ENCODE measurements at regions not wholly inside any gene's neighbourhood (a gene's known extent, or its start where the extent isn't known, plus 50 kb on each side); places are given as distances from the start of the nearest gene placed in this dataset.
A peak's percentile ranks its signal among the peaks of the same experiment; 100 is the strongest.

DNA sequence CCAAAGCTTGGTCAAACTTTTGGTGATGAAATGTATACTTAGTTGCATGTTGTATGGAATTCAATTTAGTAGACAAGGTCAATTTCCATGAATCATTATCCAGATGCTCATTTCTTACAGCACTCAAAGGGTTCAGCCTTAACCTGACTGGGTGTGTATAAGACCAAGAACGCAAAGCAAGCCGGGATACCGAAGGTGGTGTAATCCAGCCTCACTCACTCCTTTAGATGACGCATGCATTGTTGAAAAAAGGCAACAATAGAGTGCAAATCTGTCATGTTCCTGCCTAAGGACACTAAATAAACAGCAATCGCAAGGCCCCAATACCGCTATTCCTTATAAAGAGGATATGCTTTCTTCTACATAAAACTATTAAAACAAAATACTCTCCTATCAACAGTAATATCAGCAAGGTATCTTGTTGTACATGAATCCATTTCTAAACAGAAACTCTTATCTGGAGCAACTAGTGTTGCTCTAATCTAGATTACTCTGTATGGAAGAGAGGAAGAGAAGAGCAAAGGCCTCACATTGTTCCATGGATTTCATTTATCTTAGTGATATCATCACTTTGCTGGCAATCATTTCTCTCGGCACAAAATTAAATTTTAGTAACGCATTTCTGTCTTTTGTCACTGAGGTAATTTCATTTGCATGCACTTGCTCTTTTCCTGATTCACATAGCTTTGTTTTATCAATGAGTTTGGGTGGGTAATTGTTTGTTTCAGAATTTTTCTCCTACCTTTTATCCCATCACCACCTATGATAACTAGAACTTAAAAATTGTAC is 96.2 kb downstream of the PLK2 start:
- Mint-ChIP-seq H3K4me1 (peaks cover 10% of the 10 kb centered on the region), H3K27me3 (ENCODE audit: insufficient read depth, low read depth) (peaks cover 2% of the 10 kb centered on the region)

DNA sequence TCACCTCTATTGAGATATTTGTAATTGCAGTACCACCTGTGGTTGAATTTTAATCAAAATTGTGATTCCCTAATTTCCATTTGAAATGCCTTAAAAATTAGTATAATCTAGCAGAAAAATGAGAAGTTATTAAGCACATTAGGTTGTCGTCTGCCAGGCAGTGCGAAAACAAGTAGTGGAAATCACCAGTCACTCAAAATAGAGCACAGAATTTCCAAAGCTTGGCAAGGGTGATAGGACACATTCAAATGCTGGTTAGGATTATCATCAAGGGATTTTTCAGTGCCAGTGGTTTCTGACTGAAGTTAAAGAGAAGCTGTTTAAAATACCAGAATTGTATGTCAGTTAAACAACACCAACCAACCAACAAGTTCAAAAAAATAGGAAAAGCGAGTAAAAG is 97.8 kb downstream of the PLK2 start:
- Mint-ChIP-seq H3K27me3 (ENCODE audit: insufficient read depth, low read depth) (peaks cover 2% of the 10 kb centered on the region), H3K36me3 (no peaks in the 10 kb centered on the region), H3K9me3 (no peaks in the 10 kb centered on the region), H3K4me3 (no peak overlapping the region), H3K4me1 (peaks cover 10% of the 10 kb centered on the region), H3K27ac (no peak overlapping the region)
- H4K20me1 ChIP-seq (ENCODE audit: low read depth), result no peaks in the 10 kb centered on the region
- H3K27ac ChIP-seq, result no peak overlapping the region
- no peaks in the 10 kb centered on the region for H3K36me3 ChIP-seq
- H2AFZ ChIP-seq (replicated peaks), result no peak overlapping the region
- no peak for DNase-seq (ENCODE audit: low spot score)
- H3K27me3 ChIP-seq, result no peaks in the 10 kb centered on the region
- H3K9me3 ChIP-seq (ENCODE audit: low read depth), result no peaks in the 10 kb centered on the region
- H3K9ac ChIP-seq, result no peak overlapping the region
- no peaks in the 10 kb centered on the region for H3F3A ChIP-seq (ENCODE audit: low read depth)
- no peaks in the 10 kb centered on the region for H3K79me2 ChIP-seq (ENCODE audit: low read depth)
- H3K4me2 ChIP-seq, result no peak overlapping the region
- TF ChIP-seq, protein P1, sequence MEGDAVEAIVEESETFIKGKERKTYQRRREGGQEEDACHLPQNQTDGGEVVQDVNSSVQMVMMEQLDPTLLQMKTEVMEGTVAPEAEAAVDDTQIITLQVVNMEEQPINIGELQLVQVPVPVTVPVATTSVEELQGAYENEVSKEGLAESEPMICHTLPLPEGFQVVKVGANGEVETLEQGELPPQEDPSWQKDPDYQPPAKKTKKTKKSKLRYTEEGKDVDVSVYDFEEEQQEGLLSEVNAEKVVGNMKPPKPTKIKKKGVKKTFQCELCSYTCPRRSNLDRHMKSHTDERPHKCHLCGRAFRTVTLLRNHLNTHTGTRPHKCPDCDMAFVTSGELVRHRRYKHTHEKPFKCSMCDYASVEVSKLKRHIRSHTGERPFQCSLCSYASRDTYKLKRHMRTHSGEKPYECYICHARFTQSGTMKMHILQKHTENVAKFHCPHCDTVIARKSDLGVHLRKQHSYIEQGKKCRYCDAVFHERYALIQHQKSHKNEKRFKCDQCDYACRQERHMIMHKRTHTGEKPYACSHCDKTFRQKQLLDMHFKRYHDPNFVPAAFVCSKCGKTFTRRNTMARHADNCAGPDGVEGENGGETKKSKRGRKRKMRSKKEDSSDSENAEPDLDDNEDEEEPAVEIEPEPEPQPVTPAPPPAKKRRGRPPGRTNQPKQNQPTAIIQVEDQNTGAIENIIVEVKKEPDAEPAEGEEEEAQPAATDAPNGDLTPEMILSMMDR (IDR thresholded peaks at IDR 0.05), result no peak
- TF ChIP-seq EZH2 (IDR thresholded peaks at IDR 0.05) (no peak), EZH2phosphoT487 (IDR thresholded peaks at IDR 0.05) (no peak)
- peaks cover 3% of the 10 kb centered on the region for H3K4me1 ChIP-seq
- H3K4me3 ChIP-seq, result no peak overlapping the region

More for the DNA sequence above, 96.2 kb downstream of the PLK2 start:
- no peaks in the 10 kb centered on the region for H3K36me3 Mint-ChIP-seq
- Histone ChIP-seq H3K4me2 (no peak overlapping the region), H2AFZ (replicated peaks) (no peak overlapping the region), H4K20me1 (ENCODE audit: low read depth) (no peaks in the 10 kb centered on the region), H3K9me3 (ENCODE audit: low read depth) (no peaks in the 10 kb centered on the region), H3K36me3 (no peaks in the 10 kb centered on the region), H3K4me1 (peaks cover 3% of the 10 kb centered on the region), H3K9ac (no peak overlapping the region), H3K4me3 (no peak overlapping the region), H3K27ac (no peak overlapping the region), H3K79me2 (ENCODE audit: low read depth) (no peaks in the 10 kb centered on the region), H3F3A (ENCODE audit: low read depth) (no peaks in the 10 kb centered on the region), H3K27me3 (no peaks in the 10 kb centered on the region)
- TF ChIP-seq EZH2 (IDR thresholded peaks at IDR 0.05) (no peak), EZH2phosphoT487 (IDR thresholded peaks at IDR 0.05) (no peak)
- TF ChIP-seq, protein P1 (IDR thresholded peaks at IDR 0.05), result no peak
- no peak for DNase-seq (ENCODE audit: low spot score)
- no peak overlapping the region for H3K27ac Mint-ChIP-seq
- no peak overlapping the region for H3K4me3 Mint-ChIP-seq
- H3K9me3 Mint-ChIP-seq, result no peaks in the 10 kb centered on the region

DNA sequence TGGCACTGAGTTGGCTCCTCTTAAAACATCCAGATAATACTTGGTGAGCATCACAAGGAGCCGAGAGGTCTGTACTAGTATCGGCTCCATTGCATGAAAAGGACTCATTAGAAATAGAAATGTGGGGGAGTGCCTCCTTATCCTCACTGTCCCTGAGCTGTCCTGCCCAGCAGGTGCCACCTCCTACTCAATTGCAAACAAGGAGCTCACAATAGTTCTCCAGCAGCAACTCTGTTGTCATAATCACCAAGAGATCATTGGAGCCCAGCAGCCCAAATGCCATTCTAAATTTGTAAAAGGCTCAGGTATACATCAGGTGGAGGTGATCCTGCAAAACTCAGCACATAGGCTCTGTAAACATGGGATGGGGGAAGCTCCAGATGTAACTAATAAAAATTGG is 99.1 kb downstream of the PLK2 start:
- no peaks in the 10 kb centered on the region for H3K9me3 Mint-ChIP-seq

More for the DNA sequence above, 99.1 kb downstream of the PLK2 start:
- H3K4me1 ChIP-seq, result peaks cover 3% of the 10 kb centered on the region
- H3F3A ChIP-seq (ENCODE audit: low read depth), result no peaks in the 10 kb centered on the region
- H3K9ac ChIP-seq, result no peak overlapping the region
- TF ChIP-seq EZH2 (IDR thresholded peaks at IDR 0.05), result no peak
- TF ChIP-seq, protein P1 (IDR thresholded peaks at IDR 0.05), result no peak
- TF ChIP-seq EZH2phosphoT487 (IDR thresholded peaks at IDR 0.05), result no peak
- H3K27me3 ChIP-seq, result no peaks in the 10 kb centered on the region
- no peak overlapping the region for H3K4me3 Mint-ChIP-seq
- no peaks in the 10 kb centered on the region for H4K20me1 ChIP-seq (ENCODE audit: low read depth)
- no peaks in the 10 kb centered on the region for H3K9me3 ChIP-seq (ENCODE audit: low read depth)
- H3K4me2 ChIP-seq, result no peak overlapping the region
- H3K36me3 Mint-ChIP-seq, result no peaks in the 10 kb centered on the region
- H2AFZ ChIP-seq (replicated peaks), result no peak overlapping the region
- H3K27ac ChIP-seq, result no peak overlapping the region
- peaks cover 10% of the 10 kb centered on the region for H3K4me1 Mint-ChIP-seq
- no peaks in the 10 kb centered on the region for H3K36me3 ChIP-seq
- H3K27ac Mint-ChIP-seq, result no peak overlapping the region
- no peaks in the 10 kb centered on the region for H3K79me2 ChIP-seq (ENCODE audit: low read depth)
- H3K27me3 Mint-ChIP-seq (ENCODE audit: insufficient read depth, low read depth), result peaks cover 2% of the 10 kb centered on the region
- peak; percentile 11 for DNase-seq (ENCODE audit: low spot score)
- no peak overlapping the region for H3K4me3 ChIP-seq
